Left lung (tissue), 4 donors: ENCODE measurements at regions not wholly inside any gene's neighbourhood (a gene's known extent, or its start where the extent isn't known, plus 50 kb on each side); places are given as distances from the start of the nearest gene placed in this dataset.

Source experiments
- ATAC-seq: fragments of 200-7000 bp; cut with Tn5 transposase; one replicate; pipeline ENCODE4 v1.9.1; 2020; ENCODE audit warnings: moderate library complexity
- DNase-seq, 4 donors: peaks; one replicate each; pipeline ENCODE4 v3.0.0-alpha.2; 2013 to 2020
- H3K27ac ChIP-seq, 2 donors: fragments of 200-600 bp; sonication (generic) in 1 of 2; one replicate each; pipeline versions ENCODE4 v1.5.0 to v1.8.0; 2020 to 2021
- H3K27me3 ChIP-seq, 2 donors: fragments of 200-600 bp; sonication (generic) in 1 of 2; one replicate each; pipeline versions ENCODE4 v1.5.0 to v1.8.0; 2020 to 2021
- H3K36me3 ChIP-seq, 2 donors: fragments of 200-600 bp; sonication (generic) in 1 of 2; one replicate each; pipeline versions ENCODE4 v1.5.0 to v1.8.0; 2020 to 2021
- H3K4me1 ChIP-seq, 2 donors: fragments of 200-600 bp; one replicate each; pipeline ENCODE4 v1.8.0; 2021
- H3K4me3 ChIP-seq, 2 donors: fragments of 200-600 bp; sonication (generic) in 1 of 2; one replicate each; pipeline versions ENCODE4 v1.5.0 to v1.8.0; 2020 to 2021; ENCODE audit warnings: mild to moderate bottlenecking in 1 of 2
- H3K9me3 ChIP-seq, 2 donors: fragments of 200-600 bp; sonication (generic) in 1 of 2; one replicate each; pipeline versions ENCODE4 v1.5.0 to v1.8.0; 2020 to 2021
- CTCF ChIP-seq, 2 donors: fragments of 200-600 bp; sonication (generic) in 1 of 2; IDR thresholded peaks; one replicate each; pipeline versions ENCODE4 v1.5.0 to v1.8.0; 2021; ENCODE audit warnings: antibody characterized with exemption in 2 of 2
- intact Hi-C, 2 donors: fragments of 100-400 bp; cut with DNase I; formaldehyde crosslinking; loops; one replicate each; pipeline versions ENCODE4 v1.11.2 to v1.14.2; 2022
- donor health status: DM: no; HTN: yes; CAD: no.
- donor health status: DM: no; HTN: no; CAD: no.

GRCh38 chr16:60811657-60812056 lies 1224.6 kb downstream of the CDH8 start:
- Histone ChIP-seq H3K27me3 (no peaks in the 10 kb centered on the region), H3K9me3 (peaks cover 0 to 10% of the 10 kb centered on the region in 2 donors), H3K4me3 (no peak overlapping the region), H3K4me1 (no peaks in the 10 kb centered on the region), H3K27ac (no peak overlapping the region), H3K36me3 (no peaks in the 10 kb centered on the region)
- TF ChIP-seq CTCF (IDR thresholded peaks at IDR 0.05): no peak
- no peak for DNase-seq
- ATAC-seq: no peak
- intact Hi-C loops: no loop called here

GRCh38 chr16:60811051-60811608 lies 1225.1 kb downstream of the CDH8 start:
- no peaks in the 10 kb centered on the region for H3K27me3 ChIP-seq
- no peak for TF ChIP-seq CTCF (IDR thresholded peaks at IDR 0.05)
- no peak overlapping the region for H3K4me3 ChIP-seq
- H3K9me3 ChIP-seq: peaks cover 0 to 10% of the 10 kb centered on the region in 2 donors
- H3K36me3 ChIP-seq: no peaks in the 10 kb centered on the region
- H3K4me1 ChIP-seq: no peaks in the 10 kb centered on the region
- no peak overlapping the region for H3K27ac ChIP-seq
- ATAC-seq (no peak), DNase-seq (no peak)
- intact Hi-C loops: no loop called here

GRCh38 chr16:60810250-60810649 lies 1226.0 kb downstream of the CDH8 start:
- H3K9me3 ChIP-seq: peaks cover 0 to 10% of the 10 kb centered on the region in 2 donors
- H3K27me3 ChIP-seq: no peaks in the 10 kb centered on the region
- intact Hi-C loops: no loop called here
- H3K4me3 ChIP-seq: no peak overlapping the region
- DNase-seq: no peak
- no peaks in the 10 kb centered on the region for H3K36me3 ChIP-seq
- no peak overlapping the region for H3K27ac ChIP-seq
- ATAC-seq: no peak
- no peak for TF ChIP-seq CTCF (IDR thresholded peaks at IDR 0.05)
- H3K4me1 ChIP-seq: no peaks in the 10 kb centered on the region

- no peak for ATAC-seq
- Histone ChIP-seq H3K36me3 (no peaks in the 10 kb centered on the region), H3K4me1 (no peaks in the 10 kb centered on the region), H3K9me3 (peaks cover 0 to 2% of the 10 kb centered on the region in 2 donors), H3K4me3 (no peak overlapping the region), H3K27ac (no peak overlapping the region), H3K27me3 (no peaks in the 10 kb centered on the region)
- TF ChIP-seq CTCF (IDR thresholded peaks at IDR 0.05): no peak
- DNase-seq: no peak
- intact Hi-C loops: no loop called here
These were observed 1243.8 kb downstream of the CDH8 start for GRCh38 chr16:60792437-60792836.

- H3K4me1 ChIP-seq: no peaks in the 10 kb centered on the region
- no peak for DNase-seq
- intact Hi-C loops: no loop called here
These were observed 1247.6 kb downstream of the CDH8 start for GRCh38 chr16:60788631-60789030.

More at GRCh38 chr16:60788631-60789030, 1247.6 kb downstream of the CDH8 start:
- H3K4me3 ChIP-seq: no peak overlapping the region
- no peak for ATAC-seq
- H3K36me3 ChIP-seq: no peaks in the 10 kb centered on the region
- no peak overlapping the region for H3K27ac ChIP-seq
- H3K9me3 ChIP-seq: no peaks in the 10 kb centered on the region
- no peaks in the 10 kb centered on the region for H3K27me3 ChIP-seq
- TF ChIP-seq CTCF (IDR thresholded peaks at IDR 0.05): no peak
